ENCODE measurements at regions not wholly inside any gene's neighbourhood (a gene's known extent, or its start where the extent isn't known, plus 50 kb on each side); places are given as distances from the start of the nearest gene placed in this dataset.

DNA sequence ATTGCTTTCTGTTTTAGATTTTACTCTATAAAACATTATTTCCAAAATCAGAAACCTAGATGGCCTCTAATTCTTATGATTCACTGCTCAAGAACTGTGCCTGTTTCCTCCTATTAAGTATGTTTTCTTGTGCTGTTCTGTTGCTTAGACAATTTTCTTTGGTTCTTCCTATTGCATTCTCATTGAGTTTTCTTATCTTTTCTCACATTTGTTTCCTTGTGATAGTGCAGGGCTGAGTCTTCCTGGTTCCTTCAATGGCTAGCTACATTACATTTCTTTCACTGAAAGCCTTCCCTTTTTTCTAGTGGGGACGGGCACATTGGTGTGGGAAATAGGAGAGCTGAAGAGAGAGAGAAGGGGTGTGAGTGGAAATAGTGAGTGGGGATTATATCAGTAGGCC is 183.4 kb downstream of the CALCRL start:
- TF ChIP-seq MXI1 (IDR thresholded peaks at IDR 0.05; ENCODE audit: low read depth, low read length) (no peak), SREBF2 (IDR thresholded peaks at IDR 0.05; ENCODE audit: low read length) (no peak), RBBP5 (conservative IDR thresholded peaks at IDR 0.05) (no peak), EZH2 (IDR thresholded peaks at IDR 0.05; ENCODE audit: borderline replicate concordance, control insufficient read depth, low read depth, low read length) (no peak), ZNF384 (IDR thresholded peaks at IDR 0.05; ENCODE audit: borderline replicate concordance, low read depth, low read length) (no peak), SIX5 (IDR thresholded peaks at IDR 0.05; ENCODE audit: low read depth, low read length, severe bottlenecking) (no peak), GATAD2B (conservative IDR thresholded peaks at IDR 0.05; ENCODE audit: low read depth) (no peak)
- TF ChIP-seq, protein P1, sequence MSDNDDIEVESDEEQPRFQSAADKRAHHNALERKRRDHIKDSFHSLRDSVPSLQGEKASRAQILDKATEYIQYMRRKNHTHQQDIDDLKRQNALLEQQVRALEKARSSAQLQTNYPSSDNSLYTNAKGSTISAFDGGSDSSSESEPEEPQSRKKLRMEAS (IDR thresholded peaks at IDR 0.05; ENCODE audit: low read depth, low read length): no peak
- TF ChIP-seq, protein P2, sequence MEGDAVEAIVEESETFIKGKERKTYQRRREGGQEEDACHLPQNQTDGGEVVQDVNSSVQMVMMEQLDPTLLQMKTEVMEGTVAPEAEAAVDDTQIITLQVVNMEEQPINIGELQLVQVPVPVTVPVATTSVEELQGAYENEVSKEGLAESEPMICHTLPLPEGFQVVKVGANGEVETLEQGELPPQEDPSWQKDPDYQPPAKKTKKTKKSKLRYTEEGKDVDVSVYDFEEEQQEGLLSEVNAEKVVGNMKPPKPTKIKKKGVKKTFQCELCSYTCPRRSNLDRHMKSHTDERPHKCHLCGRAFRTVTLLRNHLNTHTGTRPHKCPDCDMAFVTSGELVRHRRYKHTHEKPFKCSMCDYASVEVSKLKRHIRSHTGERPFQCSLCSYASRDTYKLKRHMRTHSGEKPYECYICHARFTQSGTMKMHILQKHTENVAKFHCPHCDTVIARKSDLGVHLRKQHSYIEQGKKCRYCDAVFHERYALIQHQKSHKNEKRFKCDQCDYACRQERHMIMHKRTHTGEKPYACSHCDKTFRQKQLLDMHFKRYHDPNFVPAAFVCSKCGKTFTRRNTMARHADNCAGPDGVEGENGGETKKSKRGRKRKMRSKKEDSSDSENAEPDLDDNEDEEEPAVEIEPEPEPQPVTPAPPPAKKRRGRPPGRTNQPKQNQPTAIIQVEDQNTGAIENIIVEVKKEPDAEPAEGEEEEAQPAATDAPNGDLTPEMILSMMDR (IDR thresholded peaks at IDR 0.05 in 2 of 3, conservative IDR thresholded peaks at IDR 0.05 in 1 of 3; ENCODE audit: control insufficient read depth in 2 of 3, extremely low read depth in 1 of 3, insufficient read depth in 1 of 3, low read depth in 3 of 3, low read length in 3 of 3): no peak

Measured in GM12878 (cell line).